DND-41 (cell line): ENCODE measurements at regions not wholly inside any gene's neighbourhood (a gene's known extent, or its start where the extent isn't known, plus 50 kb on each side); places are given as distances from the start of the nearest gene placed in this dataset.

Source experiments
- EZH2 ChIP-seq: IDR thresholded peaks from 3 replicates; pipeline ENCODE4 v1.6.1; 2012; ENCODE audit warnings: borderline replicate concordance, low read depth, mild to moderate bottlenecking, moderate library complexity, low read length, inconsistent platforms; ENCODE audit not compliant: severe bottlenecking
- TF ChIP-seq, protein P1 (sequence below): IDR thresholded peaks from 2 replicates; pipeline ENCODE4 v1.5.1; 2012; ENCODE audit warnings: borderline replicate concordance, low read length, moderate library complexity, mild to moderate bottlenecking; ENCODE audit not compliant: poor library complexity, severe bottlenecking; ENCODE audit errors: extremely low read depth

DNA sequence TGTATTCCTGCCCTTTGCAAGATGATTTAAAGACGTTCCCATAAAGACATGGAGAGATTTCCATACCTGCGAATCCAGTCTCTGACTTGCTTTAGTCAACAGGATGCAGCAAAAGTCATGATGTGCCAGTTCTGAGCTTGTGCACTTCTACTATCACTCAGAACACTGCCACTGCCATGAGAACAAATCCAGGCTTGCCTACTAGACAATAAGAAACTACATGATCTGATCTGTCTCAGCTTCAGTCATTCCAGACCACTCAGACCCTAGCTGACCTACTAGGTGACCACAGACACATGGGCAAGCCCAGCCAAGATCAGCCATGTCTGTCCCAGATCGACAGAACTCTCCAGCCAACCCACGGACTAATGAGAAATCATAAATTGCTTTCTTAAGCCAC, 219.2 kb downstream of the RRAGC start:
- TF ChIP-seq, protein P1, sequence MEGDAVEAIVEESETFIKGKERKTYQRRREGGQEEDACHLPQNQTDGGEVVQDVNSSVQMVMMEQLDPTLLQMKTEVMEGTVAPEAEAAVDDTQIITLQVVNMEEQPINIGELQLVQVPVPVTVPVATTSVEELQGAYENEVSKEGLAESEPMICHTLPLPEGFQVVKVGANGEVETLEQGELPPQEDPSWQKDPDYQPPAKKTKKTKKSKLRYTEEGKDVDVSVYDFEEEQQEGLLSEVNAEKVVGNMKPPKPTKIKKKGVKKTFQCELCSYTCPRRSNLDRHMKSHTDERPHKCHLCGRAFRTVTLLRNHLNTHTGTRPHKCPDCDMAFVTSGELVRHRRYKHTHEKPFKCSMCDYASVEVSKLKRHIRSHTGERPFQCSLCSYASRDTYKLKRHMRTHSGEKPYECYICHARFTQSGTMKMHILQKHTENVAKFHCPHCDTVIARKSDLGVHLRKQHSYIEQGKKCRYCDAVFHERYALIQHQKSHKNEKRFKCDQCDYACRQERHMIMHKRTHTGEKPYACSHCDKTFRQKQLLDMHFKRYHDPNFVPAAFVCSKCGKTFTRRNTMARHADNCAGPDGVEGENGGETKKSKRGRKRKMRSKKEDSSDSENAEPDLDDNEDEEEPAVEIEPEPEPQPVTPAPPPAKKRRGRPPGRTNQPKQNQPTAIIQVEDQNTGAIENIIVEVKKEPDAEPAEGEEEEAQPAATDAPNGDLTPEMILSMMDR: no peak
- no peak for TF ChIP-seq EZH2
